GM23338 (cell line): ENCODE measurements at regions not wholly inside any gene's neighbourhood (a gene's known extent, or its start where the extent isn't known, plus 50 kb on each side); places are given as distances from the start of the nearest gene placed in this dataset.

ENCODE experiments used
- ATAC-seq: fragments of 200-7000 bp; cut with Tn5 transposase; 3 replicates; pipeline ENCODE4 v1.9.1; 2020
- DNase-seq: peaks from one replicate; pipeline ENCODE4 v3.0.0-alpha.2; 2015; ENCODE audit warnings: low spot score
- H2AFZ ChIP-seq: fragments of 200-600 bp; sonication (generic); 2 replicates; pipeline ENCODE4 v1.8.0; 2016; ENCODE audit warnings: antibody characterized with exemption, mild to moderate bottlenecking, moderate library complexity
- H3F3A ChIP-seq: fragments of 200-600 bp; sonication (generic); replicated peaks from 2 replicates; pipeline ENCODE4 v1.8.0; 2017; ENCODE audit warnings: antibody characterized with exemption, mixed run types, low read depth
- H3K27ac ChIP-seq: fragments of 200-600 bp; sonication (generic); 2 replicates; pipeline ENCODE4 v1.6.1; 2016; ENCODE audit warnings: low read depth
- H3K27me3 ChIP-seq: fragments of 200-600 bp; sonication (generic); 2 replicates; pipeline ENCODE4 v1.8.0; 2016; ENCODE audit warnings: mild to moderate bottlenecking, mixed run types, moderate library complexity; ENCODE audit not compliant: insufficient read depth
- H3K36me3 ChIP-seq: fragments of 200-600 bp; sonication (generic); 2 replicates; pipeline ENCODE4 v1.8.0; 2016; ENCODE audit warnings: mild to moderate bottlenecking; ENCODE audit not compliant: insufficient read depth
- H3K4me1 ChIP-seq: fragments of 200-600 bp; sonication (generic); 2 replicates; pipeline ENCODE4 v1.8.0; 2016; ENCODE audit warnings: mild to moderate bottlenecking, moderate library complexity; ENCODE audit not compliant: insufficient read depth
- H3K4me2 ChIP-seq: fragments of 200-600 bp; sonication (generic); 2 replicates; pipeline ENCODE4 v1.7.1; 2017; ENCODE audit warnings: mixed run types
- H3K4me3 ChIP-seq: fragments of 200-600 bp; sonication (generic); 2 replicates; pipeline ENCODE4 v1.6.1; 2016; ENCODE audit warnings: mixed run types
- H3K79me2 ChIP-seq: fragments of 200-600 bp; sonication (generic); replicated peaks from 2 replicates; pipeline ENCODE4 v1.8.0; 2017; ENCODE audit warnings: mild to moderate bottlenecking; ENCODE audit not compliant: insufficient read depth
- H3K9me2 ChIP-seq: fragments of 200-600 bp; sonication (generic); 2 replicates; pipeline ENCODE4 v1.8.0; 2017; ENCODE audit not compliant: insufficient read depth
- H4K20me1 ChIP-seq: fragments of 200-600 bp; sonication (generic); replicated peaks from 2 replicates; pipeline ENCODE4 v1.8.0; 2017; ENCODE audit warnings: mild to moderate bottlenecking; ENCODE audit not compliant: insufficient read depth
- H3K27ac Mint-ChIP-seq: 2 replicates; pipeline ENCODE4 v1.8.0; 2020; ENCODE audit warnings: inconsistent platforms, mild to moderate bottlenecking, moderate library complexity, mixed read lengths
- H3K27me3 Mint-ChIP-seq: 3 replicates; pipeline ENCODE4 v1.8.0; 2022; ENCODE audit warnings: low read depth, mild to moderate bottlenecking, moderate library complexity, mixed read lengths, inconsistent platforms; ENCODE audit not compliant: insufficient read depth, poor library complexity
- H3K36me3 Mint-ChIP-seq: 3 replicates; pipeline ENCODE4 v1.8.0; 2021; ENCODE audit warnings: low read depth, mild to moderate bottlenecking, inconsistent platforms, moderate library complexity, mixed read lengths
- H3K4me1 Mint-ChIP-seq: 3 replicates; pipeline ENCODE4 v1.8.0; 2020; ENCODE audit warnings: mild to moderate bottlenecking, inconsistent platforms, mixed read lengths
- H3K4me3 Mint-ChIP-seq: 3 replicates; pipeline ENCODE4 v1.8.0; 2021; ENCODE audit warnings: moderate library complexity, mild to moderate bottlenecking, inconsistent platforms, mixed read lengths
- H3K9me3 Mint-ChIP-seq: 3 replicates; pipeline ENCODE4 v1.8.0; 2020; ENCODE audit warnings: moderate library complexity, mild to moderate bottlenecking, inconsistent platforms, mixed read lengths
- ETS1 ChIP-seq: IDR thresholded peaks from 2 replicates; pipeline ENCODE4 v1.6.1; 2016; ENCODE audit warnings: antibody characterized with exemption
- EZH2 ChIP-seq: fragments of 200-600 bp; sonication (generic); IDR thresholded peaks from one replicate; pipeline ENCODE4 v1.8.0; 2017; ENCODE audit warnings: antibody characterized with exemption, mild to moderate bottlenecking, low read depth; ENCODE audit not compliant: unreplicated experiment
- STAT1 ChIP-seq: IDR thresholded peaks from one replicate; pipeline ENCODE4 v1.6.1; 2016; ENCODE audit warnings: antibody characterized with exemption; ENCODE audit not compliant: unreplicated experiment
- ZNF114 ChIP-seq: fragments of 250-450 bp; sonication (Bioruptor Pico); IDR thresholded peaks from 2 replicates; pipeline ENCODE4 v1.5.0; 2020; ENCODE audit warnings: mild to moderate bottlenecking, moderate library complexity
- TF ChIP-seq, protein P1 (sequence below), 2 experiments: fragments of 200-600 bp in 1 of 2; sonication (generic) in 1 of 2; conservative IDR thresholded peaks; 2 replicates each; pipeline versions ENCODE4 v1.5.1 to v1.6.1; 2016 to 2017; ENCODE audit warnings: antibody characterized with exemption in 2 of 2, low read depth in 2 of 2, mild to moderate bottlenecking in 2 of 2, moderate library complexity in 1 of 2
- TF ChIP-seq, protein P2 (sequence below): IDR thresholded peaks from one replicate; pipeline ENCODE4 v1.6.1; 2018; ENCODE audit warnings: antibody characterized with exemption; ENCODE audit not compliant: unreplicated experiment

DNA sequence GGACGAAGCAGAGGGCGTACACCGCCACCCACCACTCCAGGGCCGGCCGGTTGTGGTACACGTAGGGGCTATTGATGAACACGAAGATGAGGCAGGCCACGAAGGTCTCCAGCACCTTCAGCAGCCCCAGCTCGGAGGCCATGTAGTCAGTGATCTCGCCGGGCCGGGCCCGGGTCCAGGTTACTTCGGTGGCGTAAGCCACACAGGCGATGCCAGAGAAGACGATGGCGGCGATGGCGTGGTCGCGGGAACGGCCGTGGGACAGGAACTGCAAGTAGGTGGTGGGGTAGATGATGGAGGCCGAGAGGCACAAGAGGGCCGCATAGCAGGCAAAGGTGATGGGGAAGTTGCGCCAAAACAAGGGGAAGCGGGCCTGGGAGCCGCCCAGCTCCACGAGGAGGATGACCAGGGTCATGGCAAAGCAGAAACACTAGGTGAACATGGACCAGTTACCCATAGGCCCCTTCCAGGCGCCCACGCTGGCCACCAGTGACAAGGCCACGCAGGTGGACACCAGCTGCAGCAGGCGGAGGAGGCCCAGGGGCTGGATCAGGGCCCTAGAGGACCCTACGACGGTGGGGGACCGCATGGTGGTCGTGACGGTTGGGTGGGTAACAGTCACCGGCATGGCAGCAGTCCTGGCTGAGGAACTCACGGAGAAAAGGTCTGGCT, 128.4 kb upstream of the FAM98A start:
- Histone ChIP-seq H4K20me1 (no peaks in the 10 kb centered on the region), H3K9me2 (peaks cover 2% of the 10 kb centered on the region; the same call in 1 of the 2 replicates), H3K4me3 (no peak overlapping the region), H2AFZ (no peak overlapping the region), H3F3A (no peaks in the 10 kb centered on the region), H3K27ac (no peak overlapping the region), H3K4me2 (no peak overlapping the region), H3K79me2 (no peaks in the 10 kb centered on the region), H3K36me3 (no peaks in the 10 kb centered on the region), H3K27me3 (no peaks in the 10 kb centered on the region), H3K4me1 (peaks cover 9% of the 10 kb centered on the region; the same call in 1 of the 2 replicates)
- no peak for DNase-seq
- Mint-ChIP-seq H3K36me3 (peaks cover 12% of the 10 kb centered on the region), H3K9me3 (peaks cover 8% of the 10 kb centered on the region), H3K27ac (no peak overlapping the region), H3K4me3 (no peak overlapping the region), H3K27me3 (peaks cover 6% of the 10 kb centered on the region), H3K4me1 (peaks cover 6% of the 10 kb centered on the region)
- ATAC-seq = no peak
- TF ChIP-seq STAT1 (no peak), EZH2 (no peak), ZNF114 (CRISPR knock-in tag) (no peak), ETS1 (no peak)
- TF ChIP-seq, protein P1, sequence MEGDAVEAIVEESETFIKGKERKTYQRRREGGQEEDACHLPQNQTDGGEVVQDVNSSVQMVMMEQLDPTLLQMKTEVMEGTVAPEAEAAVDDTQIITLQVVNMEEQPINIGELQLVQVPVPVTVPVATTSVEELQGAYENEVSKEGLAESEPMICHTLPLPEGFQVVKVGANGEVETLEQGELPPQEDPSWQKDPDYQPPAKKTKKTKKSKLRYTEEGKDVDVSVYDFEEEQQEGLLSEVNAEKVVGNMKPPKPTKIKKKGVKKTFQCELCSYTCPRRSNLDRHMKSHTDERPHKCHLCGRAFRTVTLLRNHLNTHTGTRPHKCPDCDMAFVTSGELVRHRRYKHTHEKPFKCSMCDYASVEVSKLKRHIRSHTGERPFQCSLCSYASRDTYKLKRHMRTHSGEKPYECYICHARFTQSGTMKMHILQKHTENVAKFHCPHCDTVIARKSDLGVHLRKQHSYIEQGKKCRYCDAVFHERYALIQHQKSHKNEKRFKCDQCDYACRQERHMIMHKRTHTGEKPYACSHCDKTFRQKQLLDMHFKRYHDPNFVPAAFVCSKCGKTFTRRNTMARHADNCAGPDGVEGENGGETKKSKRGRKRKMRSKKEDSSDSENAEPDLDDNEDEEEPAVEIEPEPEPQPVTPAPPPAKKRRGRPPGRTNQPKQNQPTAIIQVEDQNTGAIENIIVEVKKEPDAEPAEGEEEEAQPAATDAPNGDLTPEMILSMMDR (conservative IDR thresholded peaks at IDR 0.05; ENCODE audit: low read depth in 2 of 2) = no peak
- TF ChIP-seq, protein P2, sequence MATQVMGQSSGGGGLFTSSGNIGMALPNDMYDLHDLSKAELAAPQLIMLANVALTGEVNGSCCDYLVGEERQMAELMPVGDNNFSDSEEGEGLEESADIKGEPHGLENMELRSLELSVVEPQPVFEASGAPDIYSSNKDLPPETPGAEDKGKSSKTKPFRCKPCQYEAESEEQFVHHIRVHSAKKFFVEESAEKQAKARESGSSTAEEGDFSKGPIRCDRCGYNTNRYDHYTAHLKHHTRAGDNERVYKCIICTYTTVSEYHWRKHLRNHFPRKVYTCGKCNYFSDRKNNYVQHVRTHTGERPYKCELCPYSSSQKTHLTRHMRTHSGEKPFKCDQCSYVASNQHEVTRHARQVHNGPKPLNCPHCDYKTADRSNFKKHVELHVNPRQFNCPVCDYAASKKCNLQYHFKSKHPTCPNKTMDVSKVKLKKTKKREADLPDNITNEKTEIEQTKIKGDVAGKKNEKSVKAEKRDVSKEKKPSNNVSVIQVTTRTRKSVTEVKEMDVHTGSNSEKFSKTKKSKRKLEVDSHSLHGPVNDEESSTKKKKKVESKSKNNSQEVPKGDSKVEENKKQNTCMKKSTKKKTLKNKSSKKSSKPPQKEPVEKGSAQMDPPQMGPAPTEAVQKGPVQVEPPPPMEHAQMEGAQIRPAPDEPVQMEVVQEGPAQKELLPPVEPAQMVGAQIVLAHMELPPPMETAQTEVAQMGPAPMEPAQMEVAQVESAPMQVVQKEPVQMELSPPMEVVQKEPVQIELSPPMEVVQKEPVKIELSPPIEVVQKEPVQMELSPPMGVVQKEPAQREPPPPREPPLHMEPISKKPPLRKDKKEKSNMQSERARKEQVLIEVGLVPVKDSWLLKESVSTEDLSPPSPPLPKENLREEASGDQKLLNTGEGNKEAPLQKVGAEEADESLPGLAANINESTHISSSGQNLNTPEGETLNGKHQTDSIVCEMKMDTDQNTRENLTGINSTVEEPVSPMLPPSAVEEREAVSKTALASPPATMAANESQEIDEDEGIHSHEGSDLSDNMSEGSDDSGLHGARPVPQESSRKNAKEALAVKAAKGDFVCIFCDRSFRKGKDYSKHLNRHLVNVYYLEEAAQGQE = no peak

GRCh38 chr2:33726415-33726814, 127.3 kb upstream of the FAM98A start:
- DNase-seq (no peak), ATAC-seq (no peak)
- Histone ChIP-seq H3K4me1 (peaks cover 9% of the 10 kb centered on the region; the same call in 1 of the 2 replicates), H3K4me3 (no peak overlapping the region), H3K4me2 (no peak overlapping the region), H3F3A (no peaks in the 10 kb centered on the region), H3K9me2 (peaks cover 2% of the 10 kb centered on the region; the same call in 1 of the 2 replicates), H3K79me2 (no peaks in the 10 kb centered on the region), H2AFZ (no peak overlapping the region), H3K27ac (no peak overlapping the region), H4K20me1 (no peaks in the 10 kb centered on the region), H3K27me3 (no peaks in the 10 kb centered on the region), H3K36me3 (no peaks in the 10 kb centered on the region)
- Mint-ChIP-seq H3K9me3 (peaks cover 8% of the 10 kb centered on the region), H3K4me1 (peaks cover 6% of the 10 kb centered on the region), H3K4me3 (no peak overlapping the region), H3K36me3 (peaks cover 12% of the 10 kb centered on the region), H3K27ac (no peak overlapping the region), H3K27me3 (peaks cover 6% of the 10 kb centered on the region)
- TF ChIP-seq ETS1 = no peak
